Peyer's patch (tissue), 4 donors: ENCODE measurements at regions not wholly inside any gene's neighbourhood (a gene's known extent, or its start where the extent isn't known, plus 50 kb on each side); places are given as distances from the start of the nearest gene placed in this dataset.

Experiments
- CTCF ChIP-seq, 6 experiments: fragments of 450-650 bp in 4 of 6; fragments of 200-600 bp in 2 of 6; sonication (generic) in 1 of 6; IDR thresholded peaks; one replicate each; pipeline ENCODE4 v1.5.1; 2017 to 2019; ENCODE audit warnings: antibody characterized with exemption in 6 of 6, mild to moderate bottlenecking in 3 of 6, moderate library complexity in 1 of 6
- POLR2A ChIP-seq, 2 donors: fragments of 450-650 bp; IDR thresholded peaks; one replicate each; pipeline ENCODE4 v1.5.1; 2017; ENCODE audit warnings: antibody characterized with exemption in 2 of 2, mild to moderate bottlenecking in 2 of 2, moderate library complexity in 2 of 2

GRCh38 chrX:20414762-20415445, 148.2 kb upstream of the RPS6KA3 start:
- no peak for TF ChIP-seq POLR2A (IDR thresholded peaks at IDR 0.05)
- no peak for TF ChIP-seq CTCF (IDR thresholded peaks at IDR 0.05)
